Keratinocyte (primary cell): ENCODE measurements at regions not wholly inside any gene's neighbourhood (a gene's known extent, or its start where the extent isn't known, plus 50 kb on each side); places are given as distances from the start of the nearest gene placed in this dataset.

Source experiments
- CTCF ChIP-seq, 3 experiments: IDR thresholded peaks in 1 of 3; conservative IDR thresholded peaks in 1 of 3; optimal IDR thresholded peaks in 1 of 3; 2 replicates in 2 of 3; 3 replicates in 1 of 3; pipeline versions ENCODE3 to v1.5.1; 2011; ENCODE audit warnings: low read length in 3 of 3, mild to moderate bottlenecking in 3 of 3, moderate library complexity in 2 of 3, control low read depth in 1 of 3, inconsistent platforms in 1 of 3; ENCODE audit not compliant: insufficient read depth in 2 of 3; ENCODE audit errors: extremely low read depth in 1 of 3
- EZH2 ChIP-seq: IDR thresholded peaks from one replicate; pipeline ENCODE4 v1.6.1; 2012; ENCODE audit warnings: inconsistent platforms, mild to moderate bottlenecking, low read length, moderate library complexity

GRCh38 chr1:4954392-4954791 is 300.0 kb downstream of the AJAP1 start:
- TF ChIP-seq CTCF (optimal IDR thresholded peaks at IDR 0.05 in 1 of 3, IDR thresholded peaks at IDR 0.05 in 1 of 3, conservative IDR thresholded peaks at IDR 0.05 in 1 of 3; ENCODE audit: extremely low read depth in 1 of 3, insufficient read depth in 2 of 3, low read length in 3 of 3) (no peak), EZH2 (no peak)
